HG03558 (cell line): ENCODE measurements at regions not wholly inside any gene's neighbourhood (a gene's known extent, or its start where the extent isn't known, plus 50 kb on each side); places are given as distances from the start of the nearest gene placed in this dataset.

Experiments used
- ATAC-seq: cut with Tn5 transposase; IDR thresholded peaks from one replicate; pipeline ENCODE4 v1.9.1; 2021; ENCODE audit warnings: moderate number of reproducible peaks; ENCODE audit not compliant: unreplicated experiment; ENCODE audit errors: extremely low read depth

DNA sequence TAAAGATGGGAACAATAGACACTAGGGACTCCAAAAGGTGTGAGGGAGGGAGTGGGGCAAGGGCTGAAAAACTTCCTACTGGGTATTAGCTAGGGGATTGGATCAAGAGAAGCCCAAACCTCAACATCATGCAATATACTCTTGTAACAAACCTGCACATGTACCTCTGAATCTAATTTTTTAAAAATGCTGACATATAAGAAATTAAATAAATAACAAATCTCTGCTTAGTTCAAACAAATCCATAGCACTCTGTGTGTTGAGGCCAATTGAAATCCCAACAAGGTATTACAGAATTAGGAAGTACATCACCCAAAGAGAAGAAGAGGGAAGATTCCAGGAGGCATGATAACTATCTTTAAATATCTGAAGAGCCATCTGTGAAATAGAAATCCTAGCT is 55.4 kb upstream of the CDH20 start:
- ATAC-seq: no peak

- no peak for ATAC-seq
Measured at GRCh38 chr18:61281431-61281830, 51.8 kb upstream of the CDH20 start.

GRCh38 chr18:61282926-61283325 is 50.3 kb upstream of the CDH20 start:
- ATAC-seq: no peak
